Fibroblast of the aortic adventitia (primary cell): ENCODE measurements at regions not wholly inside any gene's neighbourhood (a gene's known extent, or its start where the extent isn't known, plus 50 kb on each side); places are given as distances from the start of the nearest gene placed in this dataset.

ENCODE experiments used
- DNase-seq: peaks from one replicate; pipeline ENCODE4 v3.0.0-alpha.2; 2010; ENCODE audit warnings: low read depth
- H3K4me3 ChIP-seq: 2 replicates; pipeline ENCODE4 v1.5.1; 2011; ENCODE audit warnings: low read depth, mild to moderate bottlenecking, control low read depth, low read length, moderate library complexity
- CTCF ChIP-seq: IDR thresholded peaks from 2 replicates; pipeline ENCODE4 v1.5.1; 2011; ENCODE audit warnings: mild to moderate bottlenecking, low read length, control low read depth, inconsistent platforms; ENCODE audit not compliant: insufficient read depth

- no peak for TF ChIP-seq CTCF
- no peak overlapping the region for H3K4me3 ChIP-seq
- no peak for DNase-seq
Measured at GRCh38 chr5:92455011-92455410, 1071.9 kb upstream of the ARRDC3 start.

GRCh38 chr5:92444888-92445287 lies 1061.8 kb upstream of the ARRDC3 start:
- no peak for TF ChIP-seq CTCF
- no peak overlapping the region for H3K4me3 ChIP-seq
- no peak for DNase-seq

- DNase-seq: no peak
- TF ChIP-seq CTCF: no peak
- no peak overlapping the region for H3K4me3 ChIP-seq
Measured at GRCh38 chr5:92435781-92436180, 1052.7 kb upstream of the ARRDC3 start.

GRCh38 chr5:92429646-92430045 lies 1046.5 kb upstream of the ARRDC3 start:
- DNase-seq: no peak
- TF ChIP-seq CTCF: no peak
- H3K4me3 ChIP-seq: no peak overlapping the region

GRCh38 chr5:92428415-92428814 lies 1045.3 kb upstream of the ARRDC3 start:
- no peak overlapping the region for H3K4me3 ChIP-seq
- DNase-seq: no peak
- TF ChIP-seq CTCF: no peak

- no peak for TF ChIP-seq CTCF
- no peak for DNase-seq
- no peak overlapping the region for H3K4me3 ChIP-seq
Measured at GRCh38 chr5:92424785-92425426, 1041.8 kb upstream of the ARRDC3 start.

- DNase-seq: no peak
Measured at GRCh38 chr5:92421942-92422341, 1038.8 kb upstream of the ARRDC3 start.

More at GRCh38 chr5:92421942-92422341, 1038.8 kb upstream of the ARRDC3 start:
- H3K4me3 ChIP-seq: no peak overlapping the region
- no peak for TF ChIP-seq CTCF
